H1 (cell line): ENCODE measurements at regions not wholly inside any gene's neighbourhood (a gene's known extent, or its start where the extent isn't known, plus 50 kb on each side); places are given as distances from the start of the nearest gene placed in this dataset.

Source experiments
- CTCF ChIP-seq, 3 experiments: IDR thresholded peaks; 1 replicate in 2 of 3; 2 replicates in 1 of 3; pipeline versions ENCODE4 v1.5.1 to v1.6.1; 2011; ENCODE audit warnings: low read length in 3 of 3, mild to moderate bottlenecking in 3 of 3, inconsistent platforms in 2 of 3, low read depth in 1 of 3, moderate library complexity in 1 of 3; ENCODE audit not compliant: insufficient read depth in 1 of 3; ENCODE audit errors: control extremely low read depth in 1 of 3
- EZH2 ChIP-seq: fragments of 200-600 bp; sonication (generic); IDR thresholded peaks from 2 replicates; pipeline ENCODE4 v1.7.1; 2012; ENCODE audit warnings: low read depth, mild to moderate bottlenecking, moderate library complexity, low read length, inconsistent platforms; ENCODE audit not compliant: severe bottlenecking
- KDM5A ChIP-seq: fragments of 200-600 bp; IDR thresholded peaks from 2 replicates; pipeline ENCODE4 v1.7.1; 2012; ENCODE audit warnings: mild to moderate bottlenecking, low read length, inconsistent platforms, mixed read lengths
- SP1 ChIP-seq: IDR thresholded peaks from 2 replicates; pipeline ENCODE4 v1.6.1; 2011; ENCODE audit warnings: low read depth, low read length
- SRF ChIP-seq: IDR thresholded peaks from 2 replicates; pipeline ENCODE4 v1.6.1; 2011; ENCODE audit warnings: mild to moderate bottlenecking, low read depth, low read length, moderate library complexity
- USF2 ChIP-seq: IDR thresholded peaks from 2 replicates; pipeline ENCODE4 v1.6.1; 2011; ENCODE audit warnings: low read length, improper control_type of control experiment

GRCh38 chr12:87054226-87054625 is 798.0 kb upstream of the MGAT4C start (continued):
- TF ChIP-seq USF2, result no peak
- no peak for TF ChIP-seq KDM5A
- TF ChIP-seq SP1, result no peak
- TF ChIP-seq EZH2, result no peak
- TF ChIP-seq CTCF (IDR thresholded peaks at IDR 0.05; ENCODE audit: control extremely low read depth in 1 of 3, insufficient read depth in 1 of 3, low read depth in 1 of 3, low read length in 3 of 3), result no peak
- no peak for TF ChIP-seq SRF
